ENCODE measurements at regions not wholly inside any gene's neighbourhood (a gene's known extent, or its start where the extent isn't known, plus 50 kb on each side); places are given as distances from the start of the nearest gene placed in this dataset.

DNA sequence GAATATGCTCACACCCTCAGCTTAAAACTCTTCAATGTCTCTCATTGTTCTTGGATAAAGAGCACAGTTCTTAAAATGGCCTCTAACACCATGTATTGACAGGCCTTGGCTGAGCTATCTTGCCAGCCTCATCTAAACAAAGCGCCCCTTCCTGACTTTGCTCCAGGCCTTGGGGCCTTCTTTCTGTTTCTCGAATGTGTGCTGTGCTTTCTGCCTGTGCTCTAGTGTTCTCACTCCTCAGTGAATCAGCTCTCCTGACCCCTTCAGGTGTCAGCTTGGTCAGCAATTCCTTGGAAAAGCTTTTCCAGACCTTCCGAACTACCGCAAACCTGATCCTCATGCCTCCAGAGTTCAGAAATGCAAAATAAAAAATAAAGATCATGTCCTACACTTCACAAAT is 346.3 kb upstream of the FSTL5 start:
- no peaks in the 10 kb centered on the region for H3K4me1 ChIP-seq (ENCODE audit: insufficient read depth, low read length, poor library complexity, severe bottlenecking)
- no peaks in the 10 kb centered on the region for H3K9me3 ChIP-seq (ENCODE audit: low read depth, low read length, poor library complexity, severe bottlenecking)
- ChIA-PET CTCF (interaction anchor here (0.6 kb wide), 1 partner anchor 528 kb away, joined by 3 read pairs; no protein-coding TSS in a partner anchor), POLR2A (ENCODE audit: low non-redundant PET) (no interaction called here)
- no peak overlapping the region for H3K27ac ChIP-seq (ENCODE audit: low read depth, low read length, poor library complexity, severe bottlenecking)
- intact Hi-C loops (cut with micrococcal nuclease; ENCODE audit: unreplicated experiment), result no loop called here
- TF ChIP-seq CTCF (conservative IDR thresholded peaks at IDR 0.05; ENCODE audit: low read depth, low read length) (no peak), EZH2 (IDR thresholded peaks at IDR 0.05; ENCODE audit: borderline replicate concordance, low read depth, low read length, poor library complexity, severe bottlenecking) (no peak)
- H3K36me3 ChIP-seq (ENCODE audit: insufficient read depth, low read length, poor library complexity, severe bottlenecking), result no peaks in the 10 kb centered on the region
- no peak for DNase-seq (ENCODE audit: low spot score)
- H3K27me3 ChIP-seq (replicated peaks; ENCODE audit: insufficient read depth, low read depth, low read length, poor library complexity), result no peaks in the 10 kb centered on the region
- no peak overlapping the region for H3K4me3 ChIP-seq (ENCODE audit: low read depth, low read length, poor library complexity, severe bottlenecking)
- no TSS peak for BruUV-seq (replicated peaks)

GRCh38 chr4:162509333-162509732 is 345.5 kb upstream of the FSTL5 start:
- no peaks in the 10 kb centered on the region for H3K9me3 ChIP-seq (ENCODE audit: low read depth, low read length, poor library complexity, severe bottlenecking)
- intact Hi-C loops (cut with micrococcal nuclease; ENCODE audit: unreplicated experiment), result loop anchor here (5.0 kb wide), 1 partner anchor 258 kb away; no protein-coding TSS in a partner anchor
- POLR2A ChIA-PET (ENCODE audit: low non-redundant PET), result no interaction called here
- no peaks in the 10 kb centered on the region for H3K4me1 ChIP-seq (ENCODE audit: insufficient read depth, low read length, poor library complexity, severe bottlenecking)
- no peaks in the 10 kb centered on the region for H3K36me3 ChIP-seq (ENCODE audit: insufficient read depth, low read length, poor library complexity, severe bottlenecking)
- H3K27ac ChIP-seq (ENCODE audit: low read depth, low read length, poor library complexity, severe bottlenecking), result no peak overlapping the region
- H3K4me3 ChIP-seq (ENCODE audit: low read depth, low read length, poor library complexity, severe bottlenecking), result no peak overlapping the region
- no peak for DNase-seq (ENCODE audit: low spot score)
- no TSS peak for BruUV-seq (replicated peaks)
- no peak for TF ChIP-seq CTCF (conservative IDR thresholded peaks at IDR 0.05; ENCODE audit: low read depth, low read length)
- no peak for TF ChIP-seq EZH2 (IDR thresholded peaks at IDR 0.05; ENCODE audit: borderline replicate concordance, low read depth, low read length, poor library complexity, severe bottlenecking)
- CTCF ChIA-PET, result interaction anchor here (0.6 kb wide), 1 partner anchor 528 kb away, joined by 3 read pairs; no protein-coding TSS in a partner anchor
- H3K27me3 ChIP-seq (replicated peaks; ENCODE audit: insufficient read depth, low read depth, low read length, poor library complexity), result no peaks in the 10 kb centered on the region

DNA sequence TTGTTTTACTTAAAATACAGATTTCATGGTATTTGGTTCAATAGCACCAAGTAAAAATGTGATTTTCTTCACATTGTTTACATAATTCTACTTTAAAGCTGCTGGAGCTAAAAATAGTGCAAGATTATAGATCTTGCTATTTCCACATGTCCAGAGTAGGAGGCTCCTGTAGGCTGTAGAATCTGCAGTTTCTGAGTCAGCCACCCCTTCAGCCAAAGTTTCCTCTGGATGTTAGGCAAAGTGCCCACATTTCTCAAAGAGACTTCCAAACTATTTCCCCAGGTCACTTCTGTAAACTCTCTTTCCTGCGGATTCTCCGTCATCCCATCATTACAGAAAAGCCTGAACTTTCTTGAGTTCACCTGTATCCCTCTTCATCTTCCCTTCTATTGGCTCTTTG is 342.5 kb upstream of the FSTL5 start:
- no peak overlapping the region for H3K4me3 ChIP-seq (ENCODE audit: low read depth, low read length, poor library complexity, severe bottlenecking)
- TF ChIP-seq CTCF (conservative IDR thresholded peaks at IDR 0.05; ENCODE audit: low read depth, low read length) (no peak), EZH2 (IDR thresholded peaks at IDR 0.05; ENCODE audit: borderline replicate concordance, low read depth, low read length, poor library complexity, severe bottlenecking) (no peak)
- H3K27me3 ChIP-seq (replicated peaks; ENCODE audit: insufficient read depth, low read depth, low read length, poor library complexity), result no peaks in the 10 kb centered on the region
- ChIA-PET CTCF (no interaction called here), POLR2A (ENCODE audit: low non-redundant PET) (no interaction called here)
- no peaks in the 10 kb centered on the region for H3K4me1 ChIP-seq (ENCODE audit: insufficient read depth, low read length, poor library complexity, severe bottlenecking)
- no peaks in the 10 kb centered on the region for H3K36me3 ChIP-seq (ENCODE audit: insufficient read depth, low read length, poor library complexity, severe bottlenecking)
- intact Hi-C loops (cut with micrococcal nuclease; ENCODE audit: unreplicated experiment), result loop anchor here (5.0 kb wide), 1 partner anchor 261 kb away; no protein-coding TSS in a partner anchor
- no TSS peak for BruUV-seq (replicated peaks)
- no peaks in the 10 kb centered on the region for H3K9me3 ChIP-seq (ENCODE audit: low read depth, low read length, poor library complexity, severe bottlenecking)
- H3K27ac ChIP-seq (ENCODE audit: low read depth, low read length, poor library complexity, severe bottlenecking), result no peak overlapping the region
- no peak for DNase-seq (ENCODE audit: low spot score)

Measured in A673 (cell line).